GM12865 (cell line): ENCODE measurements at regions not wholly inside any gene's neighbourhood (a gene's known extent, or its start where the extent isn't known, plus 50 kb on each side); places are given as distances from the start of the nearest gene placed in this dataset.
"Not testable (repeated sequence)": the region's sequence is repeated elsewhere in the genome, so short reads cannot be mapped to it uniquely, and the experiment has no call there.

ENCODE experiments used
- DNase-seq: peaks from one replicate; pipeline ENCODE4 v3.0.0; 2010; ENCODE audit warnings: low read depth
- H3K4me3 ChIP-seq: 2 replicates; pipeline ENCODE4 v1.5.1; 2011; ENCODE audit warnings: mild to moderate bottlenecking, low read depth, low read length, control low read depth
- TF ChIP-seq, protein P1 (sequence below): IDR thresholded peaks from 2 replicates; pipeline ENCODE4 v1.5.1; 2011; ENCODE audit warnings: low read length, control low read depth, low read depth, inconsistent platforms; ENCODE audit not compliant: insufficient read depth; ENCODE audit errors: missing control alignments

DNA sequence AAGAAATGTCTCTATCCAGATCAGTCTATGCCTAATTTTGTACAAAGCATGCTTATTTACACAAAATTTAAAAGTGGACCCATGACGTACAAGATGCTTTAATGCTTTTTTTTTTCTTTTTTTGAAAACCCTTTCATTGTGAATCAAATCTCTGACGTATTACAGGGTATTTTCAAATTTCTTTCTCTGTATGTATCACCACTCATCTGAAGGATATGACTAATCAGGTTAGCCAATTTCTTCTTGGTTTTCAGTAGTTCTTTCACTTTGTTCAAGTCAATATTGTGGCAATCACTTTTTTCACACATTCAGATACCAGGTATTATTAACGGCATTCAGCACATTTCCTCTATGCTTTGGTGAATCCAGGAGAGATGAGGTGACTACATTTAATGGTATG is 685.3 kb downstream of the TRHDE start:
- TF ChIP-seq, protein P1, sequence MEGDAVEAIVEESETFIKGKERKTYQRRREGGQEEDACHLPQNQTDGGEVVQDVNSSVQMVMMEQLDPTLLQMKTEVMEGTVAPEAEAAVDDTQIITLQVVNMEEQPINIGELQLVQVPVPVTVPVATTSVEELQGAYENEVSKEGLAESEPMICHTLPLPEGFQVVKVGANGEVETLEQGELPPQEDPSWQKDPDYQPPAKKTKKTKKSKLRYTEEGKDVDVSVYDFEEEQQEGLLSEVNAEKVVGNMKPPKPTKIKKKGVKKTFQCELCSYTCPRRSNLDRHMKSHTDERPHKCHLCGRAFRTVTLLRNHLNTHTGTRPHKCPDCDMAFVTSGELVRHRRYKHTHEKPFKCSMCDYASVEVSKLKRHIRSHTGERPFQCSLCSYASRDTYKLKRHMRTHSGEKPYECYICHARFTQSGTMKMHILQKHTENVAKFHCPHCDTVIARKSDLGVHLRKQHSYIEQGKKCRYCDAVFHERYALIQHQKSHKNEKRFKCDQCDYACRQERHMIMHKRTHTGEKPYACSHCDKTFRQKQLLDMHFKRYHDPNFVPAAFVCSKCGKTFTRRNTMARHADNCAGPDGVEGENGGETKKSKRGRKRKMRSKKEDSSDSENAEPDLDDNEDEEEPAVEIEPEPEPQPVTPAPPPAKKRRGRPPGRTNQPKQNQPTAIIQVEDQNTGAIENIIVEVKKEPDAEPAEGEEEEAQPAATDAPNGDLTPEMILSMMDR = no peak

GRCh38 chr12:72966684-72967083 is 694.5 kb downstream of the TRHDE start:
- TF ChIP-seq, protein P1 = no peak
- no peak for DNase-seq
- H3K4me3 ChIP-seq = no peak overlapping the region

More for the DNA sequence above, 685.3 kb downstream of the TRHDE start:
- DNase-seq = no peak
- no peak overlapping the region for H3K4me3 ChIP-seq

GRCh38 chr12:72974954-72975555 is 702.9 kb downstream of the TRHDE start:
- no peak for DNase-seq
- no peak overlapping the region for H3K4me3 ChIP-seq
- TF ChIP-seq, protein P1 = no peak

- DNase-seq = no peak
- H3K4me3 ChIP-seq = no peak overlapping the region
- TF ChIP-seq, protein P1 = no peak
These were observed 706.8 kb downstream of the TRHDE start for GRCh38 chr12:72978999-72979398.

- TF ChIP-seq, protein P1 = no peak
- DNase-seq = no peak
These were observed 710.2 kb downstream of the TRHDE start for GRCh38 chr12:72982356-72982755.

DNA sequence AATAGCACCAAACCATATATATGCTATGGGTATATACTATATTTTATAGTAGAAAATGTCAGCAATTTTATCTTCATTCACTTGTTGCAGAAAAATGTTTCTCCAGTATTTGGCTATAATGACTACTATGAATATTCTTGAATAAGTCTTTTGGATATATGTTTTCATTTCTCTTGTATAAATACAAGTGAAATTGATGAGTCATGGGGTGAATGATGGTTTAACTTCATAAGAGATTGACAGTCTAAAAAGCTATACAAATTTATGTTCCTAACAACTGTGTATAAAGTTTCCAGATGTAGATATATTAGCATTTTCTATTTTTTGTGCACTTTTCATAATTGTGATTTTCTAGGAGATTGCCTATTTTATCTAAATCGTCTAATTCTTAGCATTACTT is 714.8 kb downstream of the TRHDE start:
- DNase-seq = no peak
- TF ChIP-seq, protein P1 = no peak
- no peak overlapping the region for H3K4me3 ChIP-seq

More at GRCh38 chr12:72982356-72982755, 710.2 kb downstream of the TRHDE start:
- H3K4me3 ChIP-seq = no peak overlapping the region

DNA sequence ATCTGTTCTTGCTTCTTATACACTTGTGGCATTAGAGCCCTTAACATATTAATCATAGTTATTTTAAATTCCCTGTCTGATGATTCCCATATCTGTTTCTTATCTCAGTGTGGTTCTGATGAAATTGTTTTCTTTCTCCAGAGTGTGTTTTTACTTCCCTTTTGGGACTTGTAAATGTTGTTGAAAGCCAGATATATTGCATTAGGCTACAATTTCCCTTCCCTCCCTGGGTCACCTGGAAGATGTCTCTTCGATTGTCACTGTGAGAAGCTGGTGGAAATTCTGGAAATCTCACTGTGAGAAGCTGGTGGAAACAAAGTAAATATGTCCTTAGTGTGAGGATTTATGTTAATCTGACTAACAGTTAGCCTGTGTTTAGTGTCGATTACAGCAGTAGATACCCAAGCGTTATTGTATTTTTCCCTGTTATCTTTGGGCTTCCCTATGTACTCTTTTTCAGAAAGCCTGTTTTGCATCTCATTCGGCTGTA is 717.3 kb downstream of the TRHDE start:
- H3K4me3 ChIP-seq = no peak overlapping the region
- TF ChIP-seq, protein P1 = no peak
- DNase-seq = no peak

GRCh38 chr12:72995029-72995428 is 722.9 kb downstream of the TRHDE start:
- not testable (repeated sequence) for DNase-seq, H3K4me3 ChIP-seq
